Epidermal melanocyte (primary cell): ENCODE measurements at regions not wholly inside any gene's neighbourhood (a gene's known extent, or its start where the extent isn't known, plus 50 kb on each side); places are given as distances from the start of the nearest gene placed in this dataset.
A peak's percentile ranks its signal among the peaks of the same experiment; 100 is the strongest.

Experiments used
- DNase-seq: peaks from one replicate; pipeline ENCODE4 v3.0.0; 2011; ENCODE audit warnings: low spot score; ENCODE audit not compliant: insufficient read length

GRCh38 chr12:74801625-74802024, 264.0 kb downstream of the ATXN7L3B start:
- DNase-seq = no peak

GRCh38 chr12:74816398-74817175, 279.0 kb downstream of the ATXN7L3B start:
- no peak for DNase-seq

- no peak for DNase-seq
Measured at GRCh38 chr12:74817499-74817898, 279.9 kb downstream of the ATXN7L3B start.

- DNase-seq = no peak
Measured at GRCh38 chr12:74818412-74818811, 280.8 kb downstream of the ATXN7L3B start.

GRCh38 chr12:74820324-74820723, 282.7 kb downstream of the ATXN7L3B start:
- no peak for DNase-seq

GRCh38 chr12:74836567-74836966, 298.9 kb downstream of the ATXN7L3B start:
- no peak for DNase-seq

- DNase-seq = no peak
Measured at GRCh38 chr12:74846116-74846515, 308.5 kb downstream of the ATXN7L3B start.

GRCh38 chr12:74847169-74847568, 309.5 kb downstream of the ATXN7L3B start:
- no peak for DNase-seq

- DNase-seq = no peak
Measured at GRCh38 chr12:74848006-74848405, 310.4 kb downstream of the ATXN7L3B start.

GRCh38 chr12:74849801-74850200, 312.2 kb downstream of the ATXN7L3B start:
- DNase-seq = no peak

- no peak for DNase-seq
Measured at GRCh38 chr12:74871817-74872216, 334.2 kb downstream of the ATXN7L3B start.

GRCh38 chr12:74885775-74886174, 323.9 kb downstream of the KCNC2 start:
- no peak for DNase-seq

GRCh38 chr12:74889073-74889472, 320.6 kb downstream of the KCNC2 start:
- no peak for DNase-seq

- no peak for DNase-seq
Measured at GRCh38 chr12:74889563-74890236, 319.9 kb downstream of the KCNC2 start.

GRCh38 chr12:74890237-74890599, 319.4 kb downstream of the KCNC2 start:
- peak; percentile 21 for DNase-seq

- no peak for DNase-seq
Measured at GRCh38 chr12:74891083-74891668, 318.5 kb downstream of the KCNC2 start.

GRCh38 chr12:74892057-74892633, 317.5 kb downstream of the KCNC2 start:
- DNase-seq = no peak

GRCh38 chr12:74896186-74896585, 313.5 kb downstream of the KCNC2 start:
- DNase-seq = no peak

- DNase-seq = no peak
Measured at GRCh38 chr12:74897425-74898211, 312.0 kb downstream of the KCNC2 start.

- DNase-seq = no peak
Measured at GRCh38 chr12:74899031-74899829, 310.4 kb downstream of the KCNC2 start.

GRCh38 chr12:74900232-74900631, 309.4 kb downstream of the KCNC2 start:
- DNase-seq = no peak
